ENCODE measurements at regions not wholly inside any gene's neighbourhood (a gene's known extent, or its start where the extent isn't known, plus 50 kb on each side); places are given as distances from the start of the nearest gene placed in this dataset.

DNA sequence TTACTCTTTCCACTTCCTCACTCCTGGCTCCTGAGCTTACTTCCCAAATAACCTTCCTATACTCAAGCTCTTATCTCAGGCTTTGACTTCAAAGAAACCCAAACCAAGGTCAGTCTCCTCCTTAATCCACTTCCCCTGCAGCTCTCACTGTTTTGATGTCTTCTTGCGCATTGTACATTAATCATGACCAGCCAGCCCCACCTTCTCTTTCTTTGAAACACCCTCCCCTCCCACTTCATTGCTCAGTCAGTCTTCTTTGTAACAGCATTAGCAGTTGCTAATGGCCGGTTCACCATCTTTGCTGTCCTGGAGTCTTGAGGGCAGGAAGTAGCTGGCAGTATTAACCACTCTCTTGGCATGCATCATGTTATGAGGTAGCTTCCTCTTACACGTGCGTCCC lies 57.9 kb upstream of the CHCHD3 start:
- TF ChIP-seq, protein P1, sequence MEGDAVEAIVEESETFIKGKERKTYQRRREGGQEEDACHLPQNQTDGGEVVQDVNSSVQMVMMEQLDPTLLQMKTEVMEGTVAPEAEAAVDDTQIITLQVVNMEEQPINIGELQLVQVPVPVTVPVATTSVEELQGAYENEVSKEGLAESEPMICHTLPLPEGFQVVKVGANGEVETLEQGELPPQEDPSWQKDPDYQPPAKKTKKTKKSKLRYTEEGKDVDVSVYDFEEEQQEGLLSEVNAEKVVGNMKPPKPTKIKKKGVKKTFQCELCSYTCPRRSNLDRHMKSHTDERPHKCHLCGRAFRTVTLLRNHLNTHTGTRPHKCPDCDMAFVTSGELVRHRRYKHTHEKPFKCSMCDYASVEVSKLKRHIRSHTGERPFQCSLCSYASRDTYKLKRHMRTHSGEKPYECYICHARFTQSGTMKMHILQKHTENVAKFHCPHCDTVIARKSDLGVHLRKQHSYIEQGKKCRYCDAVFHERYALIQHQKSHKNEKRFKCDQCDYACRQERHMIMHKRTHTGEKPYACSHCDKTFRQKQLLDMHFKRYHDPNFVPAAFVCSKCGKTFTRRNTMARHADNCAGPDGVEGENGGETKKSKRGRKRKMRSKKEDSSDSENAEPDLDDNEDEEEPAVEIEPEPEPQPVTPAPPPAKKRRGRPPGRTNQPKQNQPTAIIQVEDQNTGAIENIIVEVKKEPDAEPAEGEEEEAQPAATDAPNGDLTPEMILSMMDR (IDR thresholded peaks at IDR 0.05): no peak
- TF ChIP-seq EZH2 (IDR thresholded peaks at IDR 0.05): no peak
- TF ChIP-seq EZH2phosphoT487 (IDR thresholded peaks at IDR 0.05): no peak

Measured in neural progenitor cell (in vitro differentiated cells).